H9 (cell line): ENCODE measurements at regions not wholly inside any gene's neighbourhood (a gene's known extent, or its start where the extent isn't known, plus 50 kb on each side); places are given as distances from the start of the nearest gene placed in this dataset.

Experiments
- DNase-seq: peaks from one replicate; pipeline ENCODE4 v3.0.0-alpha.2; 2017
- H2AFZ ChIP-seq: one replicate; pipeline ENCODE4 v1.6.1; 2013; ENCODE audit warnings: mild to moderate bottlenecking, low read length, control low read depth, moderate library complexity
- H2AK5ac ChIP-seq: 2 replicates; pipeline ENCODE4 v1.6.1; 2013; ENCODE audit warnings: low read length, control low read depth, mixed read lengths; ENCODE audit not compliant: insufficient read length
- H2BK120ac ChIP-seq: one replicate; pipeline ENCODE4 v1.6.1; 2013; ENCODE audit warnings: low read depth, mild to moderate bottlenecking, low read length, control low read depth, inconsistent platforms; ENCODE audit not compliant: poor library complexity, severe bottlenecking
- H2BK12ac ChIP-seq: 2 replicates; pipeline ENCODE4 v1.6.1; 2013; ENCODE audit warnings: low read length, control low read depth, mixed read lengths, low read depth; ENCODE audit not compliant: insufficient read length
- H2BK15ac ChIP-seq: 2 replicates; pipeline ENCODE4 v1.6.1; 2013; ENCODE audit warnings: low read depth, low read length, control low read depth
- H2BK20ac ChIP-seq: one replicate; pipeline ENCODE4 v1.6.1; 2013; ENCODE audit warnings: low read depth, mild to moderate bottlenecking, low read length, control low read depth, inconsistent platforms; ENCODE audit not compliant: poor library complexity, severe bottlenecking
- H2BK5ac ChIP-seq: 2 replicates; pipeline ENCODE4 v1.6.1; 2013; ENCODE audit warnings: low read length, control low read depth, mixed read lengths; ENCODE audit not compliant: insufficient read length
- H3K14ac ChIP-seq: 2 replicates; pipeline ENCODE4 v1.6.1; 2013; ENCODE audit warnings: low read length, control low read depth; ENCODE audit not compliant: insufficient read depth
- H3K18ac ChIP-seq: 2 replicates; pipeline ENCODE4 v1.6.1; 2013; ENCODE audit warnings: low read depth, mild to moderate bottlenecking, mixed read lengths, low read length, control low read depth; ENCODE audit not compliant: insufficient read length
- H3K23ac ChIP-seq: 2 replicates; pipeline ENCODE4 v1.6.1; 2013; ENCODE audit warnings: low read length, control low read depth, mixed read lengths, low read depth; ENCODE audit not compliant: insufficient read length
- H3K23me2 ChIP-seq: 2 replicates; pipeline ENCODE4 v1.6.1; 2013; ENCODE audit warnings: low read depth, mild to moderate bottlenecking, mixed read lengths, low read length, control low read depth; ENCODE audit not compliant: insufficient read length, poor library complexity, severe bottlenecking
- H3K27ac ChIP-seq: 2 replicates; pipeline ENCODE4 v1.5.1; 2013; ENCODE audit warnings: low read length, control low read depth, mixed read lengths, low read depth; ENCODE audit not compliant: insufficient read length
- H3K27me3 ChIP-seq: 2 replicates; pipeline ENCODE4 v1.6.1; 2013; ENCODE audit warnings: low read length, control low read depth, inconsistent platforms; ENCODE audit not compliant: insufficient read depth
- H3K4ac ChIP-seq: 2 replicates; pipeline ENCODE4 v1.6.1; 2013; ENCODE audit warnings: low read depth, mild to moderate bottlenecking, control low read depth, inconsistent platforms, low read length, moderate library complexity
- H3K4me1 ChIP-seq: 2 replicates; pipeline ENCODE4 v1.6.1; 2013; ENCODE audit warnings: low read length, control low read depth, inconsistent platforms; ENCODE audit not compliant: insufficient read depth
- H3K4me2 ChIP-seq: 2 replicates; pipeline ENCODE4 v1.6.1; 2013; ENCODE audit warnings: low read length, control low read depth, mixed read lengths; ENCODE audit not compliant: insufficient read length, insufficient read depth
- H3K56ac ChIP-seq: 2 replicates; pipeline ENCODE4 v1.6.1; 2013; ENCODE audit warnings: low read depth, mild to moderate bottlenecking, mixed read lengths, low read length, control low read depth; ENCODE audit not compliant: insufficient read length
- H3K79me1 ChIP-seq: 2 replicates; pipeline ENCODE4 v1.6.1; 2013; ENCODE audit warnings: low read depth, mild to moderate bottlenecking, moderate library complexity, low read length, control low read depth, inconsistent platforms; ENCODE audit not compliant: insufficient read depth, poor library complexity, severe bottlenecking
- H3K79me2 ChIP-seq: 2 replicates; pipeline ENCODE4 v1.6.1; 2013; ENCODE audit warnings: low read length, control low read depth, inconsistent platforms; ENCODE audit not compliant: insufficient read depth
- H3K9ac ChIP-seq: 2 replicates; pipeline ENCODE4 v1.6.1; 2013; ENCODE audit warnings: low read length, control low read depth, mixed read lengths; ENCODE audit not compliant: insufficient read length; ENCODE audit errors: extremely low read depth
- H3K9me3 ChIP-seq: one replicate; pipeline ENCODE4 v1.6.1; 2013; ENCODE audit warnings: low read depth, low read length, inconsistent platforms; ENCODE audit not compliant: control insufficient read depth
- H3T11ph ChIP-seq: one replicate; pipeline ENCODE4 v1.6.1; 2013; ENCODE audit warnings: mild to moderate bottlenecking, low read length, control low read depth, inconsistent platforms
- H4K20me1 ChIP-seq: one replicate; pipeline ENCODE4 v1.6.1; 2013; ENCODE audit not compliant: control insufficient read depth, insufficient read length, insufficient read depth
- H4K5ac ChIP-seq: 2 replicates; pipeline ENCODE4 v1.6.1; 2013; ENCODE audit warnings: low read depth, mild to moderate bottlenecking, mixed read lengths, low read length, control low read depth; ENCODE audit not compliant: insufficient read length
- H4K8ac ChIP-seq: replicated peaks from 2 replicates; pipeline ENCODE4 v1.6.1; 2013; ENCODE audit warnings: low read length, control low read depth, mixed read lengths, low read depth; ENCODE audit not compliant: insufficient read length
- H4K91ac ChIP-seq: 2 replicates; pipeline ENCODE4 v1.6.1; 2013; ENCODE audit warnings: low read depth, mild to moderate bottlenecking, moderate library complexity, mixed read lengths, low read length, control low read depth; ENCODE audit not compliant: insufficient read length
- H3K27ac Mint-ChIP-seq, 3 experiments: 2 replicates in 2 of 3; 3 replicates in 1 of 3; pipeline ENCODE4 v1.8.0; 2020 to 2021; ENCODE audit warnings: mixed read lengths in 3 of 3, mild to moderate bottlenecking in 1 of 3, moderate library complexity in 1 of 3
- H3K27me3 Mint-ChIP-seq: 2 replicates; pipeline ENCODE4 v1.8.0; 2021; ENCODE audit warnings: low read depth, mild to moderate bottlenecking, moderate library complexity, mixed read lengths
- H3K36me3 Mint-ChIP-seq, 3 experiments: 2 replicates in 2 of 3; 3 replicates in 1 of 3; pipeline ENCODE4 v1.8.0; 2020 to 2021; ENCODE audit warnings: low read depth in 3 of 3, mixed read lengths in 3 of 3; ENCODE audit not compliant: insufficient read depth in 1 of 3
- H3K4me1 Mint-ChIP-seq, 2 experiments: 2 replicates each; pipeline ENCODE4 v1.8.0; 2020; ENCODE audit warnings: mixed read lengths in 2 of 2
- H3K4me3 Mint-ChIP-seq, 2 experiments: 2 replicates in 1 of 2; 3 replicates in 1 of 2; pipeline ENCODE4 v1.8.0; 2020 to 2021; ENCODE audit warnings: mild to moderate bottlenecking in 2 of 2, mixed read lengths in 2 of 2, moderate library complexity in 1 of 2
- H3K9me3 Mint-ChIP-seq, 2 experiments: 2 replicates in 1 of 2; 3 replicates in 1 of 2; pipeline ENCODE4 v1.8.0; 2020; ENCODE audit warnings: mild to moderate bottlenecking in 2 of 2, mixed read lengths in 2 of 2, moderate library complexity in 1 of 2
- TF ChIP-seq, protein P1 (sequence below): fragments of 200-600 bp; sonication (generic); conservative IDR thresholded peaks from 3 replicates; pipeline ENCODE4 v1.8.0; 2021; ENCODE audit warnings: antibody characterized with exemption, mild to moderate bottlenecking

DNA sequence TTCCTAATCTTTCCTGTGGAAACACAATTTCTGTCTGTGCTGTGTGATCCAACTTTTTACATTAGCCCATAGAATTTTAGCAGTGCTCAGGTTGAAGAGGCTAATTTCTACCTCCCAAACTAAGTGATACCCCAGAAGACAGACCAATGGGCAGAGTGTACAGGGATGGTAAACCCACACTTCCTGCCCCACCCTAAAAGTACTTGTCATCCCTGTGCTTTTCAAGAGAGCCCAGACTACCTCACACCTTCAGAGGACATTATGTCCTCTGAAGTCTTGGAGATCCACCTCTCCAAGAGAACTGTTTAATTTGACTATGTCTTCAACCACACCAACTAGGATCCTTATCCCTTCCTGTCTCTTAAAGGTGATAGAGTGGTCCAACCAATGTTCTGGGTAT, 82.0 kb upstream of the ACSL1 start:
- no peak overlapping the region for H4K91ac ChIP-seq
- no peak overlapping the region for H3K27ac ChIP-seq
- no peaks in the 10 kb centered on the region for H3K27me3 ChIP-seq
- no peak overlapping the region for H4K8ac ChIP-seq
- H3K9me3 ChIP-seq: peaks cover 19% of the 10 kb centered on the region
- Mint-ChIP-seq H3K9me3 (peaks cover 11 to 32% of the 10 kb centered on the region in 2 experiments), H3K4me1 (no peaks in the 10 kb centered on the region), H3K36me3 (peaks cover 6 to 13% (median 13%) of the 10 kb centered on the region in 3 experiments; a peak in 5 of 7 replicates), H3K27me3 (peaks cover 1% of the 10 kb centered on the region), H3K27ac (no peak overlapping the region), H3K4me3 (no peak overlapping the region)
- no peaks in the 10 kb centered on the region for H3K79me2 ChIP-seq
- H3K9ac ChIP-seq: no peak overlapping the region
- H3K23me2 ChIP-seq: no peaks in the 10 kb centered on the region
- H2BK120ac ChIP-seq: no peak overlapping the region
- H3K4me2 ChIP-seq: no peak overlapping the region
- H3K4ac ChIP-seq: no peak overlapping the region
- H3K4me1 ChIP-seq: no peaks in the 10 kb centered on the region
- DNase-seq: no peak
- H4K20me1 ChIP-seq: no peaks in the 10 kb centered on the region
- H2BK15ac ChIP-seq: no peak overlapping the region
- TF ChIP-seq, protein P1, sequence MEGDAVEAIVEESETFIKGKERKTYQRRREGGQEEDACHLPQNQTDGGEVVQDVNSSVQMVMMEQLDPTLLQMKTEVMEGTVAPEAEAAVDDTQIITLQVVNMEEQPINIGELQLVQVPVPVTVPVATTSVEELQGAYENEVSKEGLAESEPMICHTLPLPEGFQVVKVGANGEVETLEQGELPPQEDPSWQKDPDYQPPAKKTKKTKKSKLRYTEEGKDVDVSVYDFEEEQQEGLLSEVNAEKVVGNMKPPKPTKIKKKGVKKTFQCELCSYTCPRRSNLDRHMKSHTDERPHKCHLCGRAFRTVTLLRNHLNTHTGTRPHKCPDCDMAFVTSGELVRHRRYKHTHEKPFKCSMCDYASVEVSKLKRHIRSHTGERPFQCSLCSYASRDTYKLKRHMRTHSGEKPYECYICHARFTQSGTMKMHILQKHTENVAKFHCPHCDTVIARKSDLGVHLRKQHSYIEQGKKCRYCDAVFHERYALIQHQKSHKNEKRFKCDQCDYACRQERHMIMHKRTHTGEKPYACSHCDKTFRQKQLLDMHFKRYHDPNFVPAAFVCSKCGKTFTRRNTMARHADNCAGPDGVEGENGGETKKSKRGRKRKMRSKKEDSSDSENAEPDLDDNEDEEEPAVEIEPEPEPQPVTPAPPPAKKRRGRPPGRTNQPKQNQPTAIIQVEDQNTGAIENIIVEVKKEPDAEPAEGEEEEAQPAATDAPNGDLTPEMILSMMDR: no peak
- no peak overlapping the region for H3K56ac ChIP-seq
- H2AK5ac ChIP-seq: no peak overlapping the region
- no peak overlapping the region for H3K18ac ChIP-seq
- no peak overlapping the region for H4K5ac ChIP-seq
- no peak overlapping the region for H2BK20ac ChIP-seq
- no peak overlapping the region for H2BK5ac ChIP-seq
- no peaks in the 10 kb centered on the region for H3K79me1 ChIP-seq
- no peak overlapping the region for H3T11ph ChIP-seq
- H3K23ac ChIP-seq: no peak overlapping the region
- H2BK12ac ChIP-seq: no peak overlapping the region
- H3K14ac ChIP-seq: no peak overlapping the region
- no peak overlapping the region for H2AFZ ChIP-seq
